Right renal pelvis (tissue), 4 donors: ENCODE measurements at regions not wholly inside any gene's neighbourhood (a gene's known extent, or its start where the extent isn't known, plus 50 kb on each side); places are given as distances from the start of the nearest gene placed in this dataset.

Source experiments
- DNase-seq, 4 donors: peaks; one replicate each; pipeline ENCODE4 v3.0.0-alpha.2; 2013; ENCODE audit warnings: low read depth in 4 of 4, low spot score in 3 of 4, missing footprints in 1 of 4

DNA sequence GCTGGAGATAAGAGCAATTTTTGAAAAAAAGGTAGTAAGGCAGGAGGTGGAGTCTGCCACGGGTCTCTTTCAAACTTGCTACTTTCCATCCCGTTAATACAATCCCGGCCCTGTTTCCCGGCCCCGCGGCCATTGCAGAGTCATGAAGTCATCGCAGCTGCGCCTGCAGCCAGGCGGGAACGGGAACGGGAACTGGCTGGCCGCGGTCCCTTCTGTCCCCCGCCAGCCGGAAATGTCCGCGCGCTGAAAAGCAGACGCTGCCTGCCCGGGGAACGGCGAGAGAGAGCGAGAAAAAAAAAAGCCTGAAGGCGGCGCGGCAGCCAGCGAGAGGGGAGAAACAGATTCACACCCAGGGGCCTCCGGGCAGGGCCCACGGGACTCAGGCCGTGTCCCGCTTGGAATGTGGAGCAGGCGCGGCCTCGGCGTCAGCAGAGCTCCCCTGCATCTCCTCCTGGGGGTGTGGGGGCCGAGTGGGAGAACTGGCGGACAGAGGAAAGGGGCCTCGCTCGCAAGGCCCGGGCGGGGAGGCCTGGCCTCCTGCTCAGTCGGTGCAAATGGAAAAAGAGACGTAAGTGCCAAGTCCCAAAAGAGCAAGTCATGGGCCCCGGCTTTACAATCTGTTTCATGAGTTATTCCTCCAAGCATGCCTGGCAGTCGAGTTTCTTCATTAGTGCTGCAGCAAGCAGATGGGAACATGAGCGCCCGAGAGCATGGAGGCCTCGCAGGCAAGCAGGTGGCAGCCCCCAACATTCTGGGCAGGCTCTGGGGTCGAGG lies 201.2 kb upstream of the GAS1 start:
- DNase-seq = peak; percentile 61 to 71 (median 68)

DNA sequence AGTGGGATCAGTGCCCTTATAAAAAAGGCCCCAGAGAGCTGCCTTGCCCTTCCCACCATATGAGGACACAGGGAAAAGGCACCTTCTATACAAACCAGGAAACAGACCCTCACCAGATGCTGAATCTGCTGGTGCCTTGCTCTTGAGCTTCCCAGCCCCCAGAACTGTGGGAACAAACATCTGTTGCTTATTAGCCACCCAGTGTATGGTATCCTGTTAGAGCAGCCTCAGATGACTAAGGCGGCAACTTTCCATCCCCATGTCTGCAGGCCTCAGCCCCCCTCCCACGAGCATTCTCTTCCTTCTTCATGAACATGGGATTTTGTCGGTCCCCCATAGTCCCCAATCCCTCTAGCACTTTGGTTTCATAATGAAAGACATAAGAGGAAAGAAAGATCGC lies 202.5 kb upstream of the GAS1 start:
- no peak for DNase-seq

DNA sequence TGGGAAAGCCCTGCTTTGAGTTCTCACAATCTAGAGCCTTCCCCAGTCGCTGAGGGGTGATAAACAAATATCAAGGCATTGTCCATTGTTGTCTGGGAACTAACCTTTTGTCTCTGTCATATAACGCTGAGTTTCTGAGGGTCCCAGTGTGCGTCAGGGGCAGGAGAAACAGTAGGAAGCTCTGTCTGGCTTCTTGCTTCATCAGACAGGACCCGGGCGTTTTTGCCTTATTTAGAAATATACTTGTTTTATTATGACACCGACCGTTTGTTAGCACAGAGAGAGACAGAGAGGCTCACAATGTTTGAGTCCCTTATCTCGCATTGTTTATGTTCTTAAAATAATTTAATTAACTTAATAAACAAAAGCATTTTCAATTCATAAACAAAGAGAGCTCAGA lies 204.9 kb upstream of the GAS1 start:
- DNase-seq = no peak

DNA sequence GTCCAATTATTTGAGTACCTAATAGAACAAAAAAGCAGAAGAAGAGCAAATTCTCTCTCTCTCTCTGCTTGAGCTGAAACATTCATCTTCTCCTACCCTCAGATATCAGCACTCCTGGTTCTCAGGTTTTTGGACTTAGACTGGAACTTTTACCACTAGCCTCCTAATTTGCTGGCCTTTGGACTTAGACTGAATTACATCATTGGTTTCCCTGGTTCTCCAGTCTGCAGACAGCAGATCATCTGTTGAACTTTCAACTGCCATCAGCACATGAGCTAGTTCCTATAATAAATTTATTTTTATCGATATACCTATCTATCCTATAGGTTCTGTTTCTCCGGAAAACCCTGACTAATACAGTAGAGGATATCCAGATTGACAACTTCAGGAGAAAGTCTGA lies 208.9 kb upstream of the GAS1 start:
- DNase-seq = no peak

DNA sequence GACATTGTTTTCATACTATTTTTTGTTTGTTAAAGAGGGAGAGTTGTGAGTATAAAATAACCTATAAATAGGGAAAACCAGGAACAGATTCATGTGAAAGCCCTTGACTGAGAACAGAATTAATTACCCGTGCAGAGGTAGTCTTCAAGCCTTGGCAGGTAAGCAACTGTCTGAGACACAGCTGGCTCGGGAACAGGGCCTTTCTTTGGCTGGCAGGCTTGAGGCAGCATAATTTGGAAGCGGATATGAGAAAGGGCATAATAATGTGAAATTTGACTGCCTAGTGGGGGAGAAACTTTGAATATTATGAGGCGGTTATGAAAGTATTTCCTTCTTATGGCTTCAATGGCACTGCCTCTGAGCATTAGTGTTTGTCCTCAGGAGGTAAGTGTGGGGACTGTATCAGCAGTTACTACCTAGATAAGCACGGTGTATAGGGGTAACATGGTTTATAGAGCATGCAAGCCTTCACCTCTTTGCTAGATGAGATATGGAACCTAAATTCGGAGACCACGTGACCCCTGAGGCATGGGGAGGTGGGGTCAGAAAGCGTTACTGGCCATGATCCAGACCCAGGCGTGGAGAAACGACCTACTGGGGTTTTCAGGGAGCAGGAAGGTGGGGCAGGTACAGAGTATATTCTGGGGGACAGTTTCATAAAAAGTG lies 210.2 kb upstream of the GAS1 start:
- no peak for DNase-seq

DNA sequence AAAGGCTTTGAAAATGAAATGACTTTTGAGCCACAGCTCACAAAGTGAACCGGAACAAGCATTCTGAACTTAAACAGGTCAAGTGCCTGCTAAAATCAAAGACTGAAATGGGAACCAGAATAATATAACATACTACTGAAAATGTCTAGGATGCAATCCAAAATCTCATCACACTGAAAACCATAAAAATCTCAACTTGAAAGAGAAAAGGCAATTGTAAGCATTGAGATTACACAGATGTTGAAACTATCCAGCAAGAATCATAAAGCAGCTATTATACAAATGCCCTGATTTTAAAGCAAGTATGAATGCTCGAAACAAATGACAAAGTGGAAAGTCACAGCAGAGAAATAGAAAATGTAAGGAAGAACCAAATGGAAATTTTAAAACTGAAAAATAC lies 211.5 kb upstream of the GAS1 start:
- no peak for DNase-seq

DNA sequence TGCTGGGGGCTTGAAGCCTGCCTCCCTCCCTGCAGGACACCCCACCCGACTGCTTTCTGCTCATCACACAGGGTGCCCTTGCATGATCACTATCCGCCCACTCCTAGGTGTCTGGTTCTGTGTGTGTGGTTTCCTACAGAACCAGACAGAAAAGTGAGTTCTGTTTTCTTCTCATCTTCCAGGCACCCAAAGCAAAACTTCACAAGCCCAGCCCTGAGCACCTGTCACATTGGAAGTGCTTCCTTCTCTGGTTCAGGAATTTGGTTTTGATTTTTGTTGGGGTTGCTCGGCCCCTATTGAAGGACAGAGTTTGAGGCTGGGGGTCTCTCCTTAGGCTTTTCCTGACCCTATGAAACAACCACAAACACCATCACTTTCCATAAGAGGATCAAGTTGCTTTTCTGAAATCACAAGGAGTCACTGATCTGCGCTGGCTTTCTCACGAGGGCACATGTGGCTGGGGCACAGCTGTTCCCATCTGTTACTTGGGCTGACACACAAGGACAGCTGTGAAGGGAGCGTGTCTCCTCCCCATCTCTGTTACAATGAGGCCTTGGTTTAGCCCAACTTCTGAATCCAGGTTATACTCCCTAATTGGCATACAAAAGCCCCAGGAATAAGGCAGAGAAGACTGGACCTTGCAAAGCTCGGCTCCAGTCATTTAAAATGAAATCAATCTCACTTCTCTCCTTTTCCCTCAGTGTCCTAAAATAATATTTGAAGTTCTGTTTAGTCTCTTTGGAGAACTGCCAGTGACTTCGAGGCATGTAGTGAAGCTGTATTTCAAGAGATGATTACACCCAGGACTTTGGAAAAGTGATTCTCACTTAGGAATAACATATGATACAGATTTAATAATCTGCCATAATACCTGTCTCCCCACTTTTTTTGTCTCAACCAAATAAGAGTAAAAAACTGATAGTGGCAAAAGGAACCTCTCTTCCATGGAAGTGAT lies 213.1 kb upstream of the GAS1 start:
- no peak for DNase-seq

DNA sequence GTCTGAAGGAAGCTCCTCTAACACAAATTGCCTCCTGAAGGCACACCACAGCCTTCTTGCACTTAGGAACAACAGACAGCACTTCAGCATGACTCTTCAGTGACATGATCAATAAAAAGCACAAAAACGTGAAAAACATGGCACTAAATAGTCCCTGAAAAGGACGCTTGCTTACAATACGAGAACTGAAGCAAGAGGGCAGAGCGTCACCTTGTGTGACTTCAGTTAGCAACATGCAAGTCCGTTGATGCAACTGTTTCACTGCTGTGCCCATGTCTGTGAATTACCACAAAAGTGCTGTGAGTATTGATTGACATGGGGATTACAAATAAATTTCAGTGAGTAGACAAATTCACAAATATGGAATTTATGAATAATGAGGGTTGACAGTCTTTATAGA lies 219.9 kb upstream of the GAS1 start:
- DNase-seq = no peak

DNA sequence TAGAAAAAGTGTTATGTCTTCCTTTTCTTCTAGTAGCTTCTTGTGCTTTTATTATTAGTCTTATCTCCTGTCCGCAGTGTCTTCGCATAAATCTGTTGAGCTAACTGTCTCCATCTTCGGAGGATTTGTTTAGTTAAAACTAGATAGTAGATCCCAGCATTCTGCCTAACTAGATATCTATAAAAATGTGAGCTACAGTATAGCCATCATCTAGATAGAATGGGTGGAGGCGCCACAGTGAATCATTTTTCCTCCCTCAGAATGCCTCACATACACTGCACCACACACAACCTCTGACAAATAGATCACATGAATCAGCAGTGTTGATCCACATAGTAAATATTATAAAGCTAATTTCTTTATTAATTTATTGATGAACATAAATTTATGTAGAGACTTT lies 220.3 kb upstream of the GAS1 start:
- no peak for DNase-seq

DNA sequence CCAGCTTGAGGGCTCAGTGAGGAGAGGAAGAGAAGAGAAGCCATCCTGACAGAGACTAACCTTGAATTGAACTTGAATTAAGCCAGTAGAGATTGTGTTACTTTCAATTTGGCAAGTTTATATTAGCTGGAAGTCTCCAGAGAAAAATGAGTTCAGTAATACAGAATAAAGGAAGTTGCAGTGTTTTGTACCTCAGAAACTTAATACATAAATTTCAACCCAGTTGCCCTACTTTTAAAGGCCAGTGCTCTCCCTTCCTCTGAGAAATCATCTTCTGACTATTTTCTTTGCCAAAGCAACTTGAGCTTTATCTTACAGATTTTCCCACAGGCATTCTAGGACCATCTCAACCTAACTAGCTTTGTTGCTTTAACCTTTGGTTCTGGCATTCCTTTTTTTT lies 231.0 kb upstream of the GAS1 start:
- DNase-seq = no peak

DNA sequence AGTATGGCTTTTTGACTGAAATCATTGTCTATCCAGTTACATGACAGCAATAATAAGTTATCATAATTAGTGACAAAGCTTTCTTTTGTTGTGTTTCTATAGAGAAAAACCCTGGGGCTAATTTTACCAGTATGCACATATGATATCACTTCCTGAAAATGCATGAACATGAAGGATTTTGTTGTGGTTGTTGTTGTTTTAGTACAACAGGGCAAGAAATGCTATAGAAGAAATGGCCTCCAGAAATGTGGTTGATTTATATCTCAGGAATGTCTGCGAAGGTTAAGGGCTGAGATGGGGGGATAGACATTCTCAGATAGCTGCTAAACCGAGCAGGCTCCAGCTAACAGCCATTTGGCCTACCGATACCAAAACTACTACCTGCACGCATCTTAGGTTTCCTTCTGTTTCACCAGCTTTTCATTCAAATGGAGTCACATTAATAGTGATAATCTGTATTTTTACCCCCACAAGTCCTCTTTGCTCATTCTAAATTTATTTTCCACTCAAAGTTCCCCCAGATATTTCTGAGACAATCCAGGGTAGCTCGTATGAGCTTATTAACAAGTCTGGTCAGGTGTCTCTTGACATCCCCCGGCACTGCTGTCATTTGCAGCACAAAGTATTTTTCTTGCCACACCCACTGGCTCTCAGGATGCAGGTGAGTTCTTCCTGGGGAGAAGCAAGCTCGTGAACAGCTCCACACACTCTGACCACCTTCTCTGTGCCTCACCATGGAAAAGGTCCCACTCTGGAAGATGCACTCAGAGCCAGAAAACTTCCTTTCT lies 232.4 kb upstream of the GAS1 start:
- no peak for DNase-seq

DNA sequence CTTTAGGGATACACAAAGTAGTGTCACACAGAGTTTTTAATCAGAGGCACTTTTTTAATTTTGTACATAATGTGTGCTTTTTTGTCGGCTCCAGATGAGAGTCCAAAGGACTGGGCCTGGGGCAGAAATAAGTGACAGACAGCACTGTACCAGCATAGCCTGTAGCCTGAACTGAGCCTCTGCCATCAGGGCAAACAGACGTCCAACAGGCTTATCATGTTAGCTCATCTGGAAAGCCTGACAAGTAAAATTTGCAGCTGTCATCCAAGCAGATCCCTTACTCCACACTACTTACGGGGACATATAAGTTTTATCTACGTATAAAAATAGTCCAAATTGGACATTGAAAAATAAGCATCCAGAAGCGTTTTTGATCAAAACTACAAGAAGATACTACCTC lies 233.1 kb upstream of the GAS1 start:
- no peak for DNase-seq

DNA sequence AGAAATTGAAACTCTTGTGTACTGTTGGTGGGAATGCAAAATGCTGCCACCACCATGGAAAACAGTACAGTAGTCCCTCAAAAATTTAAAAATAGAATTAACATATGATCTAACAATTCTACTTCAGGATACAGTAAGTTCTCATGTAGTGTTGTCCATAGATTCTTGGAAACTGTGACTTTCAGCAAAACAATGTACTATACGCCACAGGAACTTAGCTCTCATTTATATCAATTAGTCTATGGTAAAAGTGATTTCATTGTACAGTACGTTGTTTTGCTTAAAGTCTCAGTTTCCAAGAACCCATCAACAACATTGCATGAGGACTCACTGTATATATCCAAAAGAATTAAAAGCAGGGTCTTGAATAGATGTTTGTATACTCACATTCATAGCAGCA lies 233.5 kb upstream of the GAS1 start:
- DNase-seq = no peak

DNA sequence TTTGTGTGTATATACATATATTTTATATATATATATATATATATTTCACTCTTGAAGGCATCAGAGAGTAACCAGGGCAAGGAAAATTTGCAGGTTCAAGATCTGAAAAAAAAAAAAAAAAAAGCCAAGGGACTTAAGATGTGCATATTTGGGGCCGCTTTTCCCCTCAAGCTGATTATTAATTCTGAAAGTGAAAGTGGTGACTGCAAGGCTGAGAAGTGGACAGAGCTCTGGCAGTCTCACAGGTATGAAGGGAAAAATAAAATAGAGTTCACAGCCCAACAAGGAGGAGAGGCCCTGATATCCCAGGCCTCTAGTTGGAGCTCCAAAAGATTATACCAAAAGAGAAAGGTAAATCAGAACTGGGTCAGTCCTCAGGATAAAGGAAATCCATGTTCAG lies 234.4 kb upstream of the GAS1 start:
- no peak for DNase-seq

DNA sequence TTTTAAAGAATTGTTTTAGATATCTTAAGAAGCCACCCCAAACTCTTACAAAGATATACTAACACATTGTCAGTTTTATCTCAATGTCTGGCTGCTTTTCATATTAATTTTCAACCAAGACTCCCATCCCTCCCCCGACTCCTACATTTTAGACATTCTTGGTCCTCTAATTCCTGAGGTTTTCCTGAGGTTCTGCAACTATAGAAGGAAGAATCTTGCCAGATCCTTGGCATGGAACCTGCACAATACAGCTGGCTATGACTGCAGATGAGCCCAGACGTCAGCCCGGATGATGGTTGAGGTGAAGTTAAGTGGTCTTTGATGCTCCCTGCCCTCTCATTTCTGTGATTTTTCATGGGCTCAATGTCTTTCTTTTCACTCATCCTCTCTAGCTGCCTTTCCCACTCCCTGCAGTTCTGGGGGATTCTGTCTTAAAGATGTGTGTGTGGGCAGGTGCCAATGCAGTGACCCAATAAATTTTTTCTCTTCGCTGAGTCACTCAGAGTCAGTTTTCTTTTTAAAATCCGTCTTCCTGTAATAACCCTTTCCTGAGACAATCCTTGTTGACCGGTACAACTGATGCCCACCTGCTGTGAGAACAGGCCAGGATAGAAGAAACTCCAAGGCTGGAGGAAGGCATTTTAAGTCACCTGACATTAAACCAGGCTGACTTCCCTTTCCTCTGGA lies 237.8 kb upstream of the GAS1 start:
- no peak for DNase-seq

DNA sequence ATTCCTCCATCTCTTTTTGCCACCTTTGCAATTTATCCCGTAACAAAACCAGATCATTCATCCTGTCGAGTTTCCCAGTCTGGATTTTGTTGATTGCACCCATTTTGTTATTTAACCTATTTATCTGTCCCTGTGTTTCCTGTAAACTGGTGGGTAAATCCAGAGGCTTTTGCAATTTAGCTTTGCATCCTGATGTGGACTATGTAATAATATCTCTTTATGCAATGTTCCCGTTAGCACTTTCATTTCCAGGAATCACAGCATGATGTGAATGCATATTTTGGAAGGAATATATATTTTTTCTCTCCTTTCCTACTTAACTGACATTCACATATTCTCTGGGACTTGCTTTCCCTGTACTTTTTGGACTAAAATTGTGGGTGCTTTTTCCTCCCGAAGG lies 240.3 kb upstream of the GAS1 start:
- DNase-seq = no peak

DNA sequence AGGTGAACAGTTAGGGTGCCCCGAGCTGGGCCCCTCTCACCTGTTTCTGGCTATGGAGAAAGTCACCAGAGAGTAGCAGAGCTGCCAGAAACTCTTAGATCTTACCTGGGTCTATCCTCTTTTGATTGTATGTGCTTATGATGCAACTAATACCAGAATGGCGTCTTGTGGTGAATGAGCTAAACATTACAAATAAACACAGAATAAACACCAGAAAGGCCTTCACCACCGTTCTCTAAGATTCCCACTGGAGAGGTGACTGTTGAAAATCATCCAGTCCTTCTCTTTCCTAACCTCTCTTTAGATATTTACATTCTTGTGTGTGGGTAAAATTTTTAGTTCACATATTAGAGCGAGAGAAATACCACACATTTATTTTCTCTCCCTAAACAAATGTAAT lies 241.7 kb upstream of the GAS1 start:
- no peak for DNase-seq

DNA sequence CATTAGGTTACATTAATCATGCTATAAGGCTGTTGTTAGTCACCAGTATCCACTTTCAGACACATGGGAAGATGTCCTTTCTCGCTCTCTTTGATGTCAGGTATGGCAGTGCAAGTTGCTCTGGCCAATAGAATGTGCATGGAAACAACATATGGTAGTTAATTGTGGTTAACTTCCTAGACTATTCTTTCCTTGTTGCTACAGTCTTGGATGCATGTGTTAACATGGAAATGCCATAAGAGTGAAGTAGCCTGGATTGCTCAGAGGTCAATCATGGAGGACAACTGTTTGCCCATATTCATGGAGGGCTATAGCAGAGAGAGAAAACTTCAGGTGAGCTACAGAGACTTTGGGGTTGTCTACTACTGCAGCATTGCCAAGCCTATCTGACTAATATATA lies 245.8 kb upstream of the GAS1 start:
- no peak for DNase-seq

DNA sequence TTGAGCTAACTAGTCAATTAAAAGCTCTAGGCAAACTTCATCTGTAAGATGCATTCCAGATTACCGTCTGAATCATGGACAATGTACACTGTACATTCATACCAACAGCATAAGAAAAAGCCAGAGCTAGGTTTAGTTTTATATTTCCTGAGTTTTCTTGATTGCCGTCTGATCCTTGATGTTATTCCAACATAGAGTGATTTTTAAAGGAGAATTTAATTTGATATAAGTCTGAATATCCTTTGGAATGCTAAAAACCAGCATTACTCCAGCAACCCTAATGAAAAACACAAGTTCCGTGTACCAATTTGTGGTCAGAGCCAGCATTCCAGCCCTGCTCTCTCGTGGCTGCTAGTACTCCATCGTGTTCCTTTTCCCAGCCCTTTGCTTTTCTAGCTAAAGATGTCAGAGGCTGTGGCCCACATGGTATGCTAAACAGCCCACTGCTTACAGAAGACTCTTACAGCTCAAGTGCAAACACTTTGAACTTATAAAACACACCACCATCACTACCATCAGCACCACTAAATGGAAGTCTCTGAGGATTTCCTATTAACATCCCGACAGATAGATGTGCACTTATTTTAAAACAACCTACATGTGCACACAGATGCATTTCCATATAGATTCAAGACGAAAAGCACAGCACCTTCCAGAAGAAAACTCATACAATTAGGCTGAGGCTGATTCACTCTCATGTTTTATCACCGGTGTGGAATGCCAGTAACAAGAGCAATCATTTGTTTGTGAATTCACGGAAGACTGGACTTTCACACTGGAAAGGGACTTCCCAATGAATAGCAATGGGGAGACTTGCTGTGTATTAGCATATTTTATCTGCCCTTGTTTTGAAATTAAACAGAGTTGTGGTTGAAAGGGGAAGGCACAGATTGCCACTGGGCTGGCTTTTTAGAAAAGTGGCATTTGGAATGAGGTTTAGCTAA lies 246.9 kb upstream of the GAS1 start:
- DNase-seq = peak in 1 of 4 donors; percentile 18
